Smooth muscle cell of the brain vasculature (primary cell): ENCODE measurements at regions not wholly inside any gene's neighbourhood (a gene's known extent, or its start where the extent isn't known, plus 50 kb on each side); places are given as distances from the start of the nearest gene placed in this dataset.
"Not testable (repeated sequence)": the region's sequence is repeated elsewhere in the genome, so short reads cannot be mapped to it uniquely, and the experiment has no call there.

Experiments used
- DNase-seq: peaks from one replicate; pipeline ENCODE4 v3.0.0-alpha.2; 2012; ENCODE audit warnings: low read depth, low spot score

DNA sequence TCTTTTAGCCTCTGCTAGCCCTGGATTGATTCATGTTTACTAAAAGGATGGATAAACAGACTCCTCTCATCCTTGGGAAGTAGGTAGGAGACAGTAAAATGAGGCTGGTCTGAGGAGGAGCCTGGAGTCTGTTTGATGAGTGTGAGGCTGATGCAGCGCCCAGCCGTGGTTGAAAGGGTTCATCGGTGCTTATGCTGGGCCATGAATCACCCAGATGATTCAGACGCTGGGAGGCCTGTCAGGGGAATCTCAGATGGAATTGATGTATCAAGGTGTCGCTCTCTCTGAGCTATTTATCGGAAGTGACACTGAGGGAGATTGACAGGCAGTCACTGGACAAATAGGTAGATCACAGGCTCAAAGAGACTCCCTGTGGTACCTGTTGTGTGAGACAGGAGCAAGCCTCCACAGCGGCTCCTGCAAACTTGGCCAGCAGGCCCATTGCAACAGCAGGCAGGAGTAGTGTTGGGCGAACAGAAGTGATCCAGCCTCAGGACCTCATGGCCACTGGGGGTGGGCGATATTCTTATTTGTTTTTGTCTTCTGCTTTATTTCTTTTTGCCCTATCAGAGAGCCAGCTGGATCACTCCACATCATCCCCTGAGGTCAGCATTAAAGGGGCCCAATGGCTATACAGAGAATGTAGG is 109.9 kb upstream of the CADM1 start:
- no peak for DNase-seq

DNA sequence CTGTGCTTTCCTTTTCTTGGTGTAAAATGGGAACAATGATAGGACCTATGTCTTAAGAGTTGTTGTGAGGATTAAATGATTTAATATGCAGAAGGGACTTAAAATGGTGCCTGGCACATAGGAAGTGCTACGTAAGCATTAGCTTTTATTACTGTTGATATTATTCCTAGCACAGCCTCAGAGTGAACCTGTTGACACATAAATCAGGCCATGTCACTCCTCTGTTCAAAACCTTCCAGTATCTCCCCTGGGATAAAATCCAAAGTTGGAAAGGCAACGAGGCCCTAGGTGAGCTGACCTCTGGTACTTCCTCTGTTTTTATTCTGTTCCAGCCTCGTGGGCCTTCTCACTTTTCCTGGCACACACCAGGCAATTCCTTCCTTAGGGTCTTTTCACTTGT is 108.8 kb upstream of the CADM1 start:
- no peak for DNase-seq

DNA sequence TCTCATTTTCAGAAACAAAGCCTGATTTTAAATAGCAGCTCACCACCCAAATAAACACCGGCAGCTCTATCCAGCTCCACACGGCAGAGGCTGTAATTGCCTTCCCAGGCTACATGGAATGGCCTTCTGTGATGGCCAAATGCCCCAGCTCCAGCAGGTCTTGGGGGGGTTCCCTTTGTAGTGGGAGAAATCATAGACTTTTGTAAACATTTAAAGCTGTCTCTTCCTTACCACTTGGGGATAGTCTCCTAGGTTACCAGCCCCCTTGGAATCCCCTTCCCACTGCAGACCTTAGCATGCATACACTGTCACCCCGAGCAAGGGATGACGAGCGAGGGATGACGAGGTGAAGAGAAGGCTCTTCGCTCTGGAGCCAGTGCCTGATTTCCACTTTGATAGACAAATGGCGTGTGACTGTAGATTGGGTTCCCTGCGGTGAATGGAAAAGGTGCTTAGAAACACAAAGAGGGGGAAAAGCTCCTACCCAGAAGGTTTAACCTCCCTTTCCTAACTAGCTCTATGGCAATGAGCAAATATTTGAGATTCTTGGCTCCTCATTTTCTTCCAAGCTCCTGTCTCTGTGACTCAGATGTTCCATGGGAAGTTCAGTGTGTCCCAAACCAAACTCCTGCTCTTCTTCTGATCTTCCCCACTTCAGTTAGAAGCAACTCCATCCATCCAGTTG is 108.0 kb upstream of the CADM1 start:
- no peak for DNase-seq

DNA sequence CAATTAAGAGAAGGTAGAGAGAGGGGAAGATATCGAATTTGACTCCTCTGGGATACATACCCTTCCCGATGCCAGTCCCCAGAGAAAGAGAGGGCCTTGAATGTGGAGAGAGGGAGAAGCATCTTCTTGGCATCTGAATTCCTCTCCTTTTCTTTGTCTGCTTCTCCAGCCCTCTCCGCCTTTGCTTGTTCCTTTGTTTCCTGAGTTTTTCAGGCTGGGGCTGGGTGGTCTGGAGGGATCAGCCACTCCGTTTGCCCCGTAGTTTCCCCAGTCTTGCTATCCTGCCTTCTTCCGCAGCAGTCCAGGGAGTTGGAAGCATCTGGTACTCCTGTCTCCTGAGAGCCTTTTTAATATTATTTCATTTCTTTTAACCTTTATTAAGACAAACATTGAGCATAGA is 107.1 kb upstream of the CADM1 start:
- no peak for DNase-seq

DNA sequence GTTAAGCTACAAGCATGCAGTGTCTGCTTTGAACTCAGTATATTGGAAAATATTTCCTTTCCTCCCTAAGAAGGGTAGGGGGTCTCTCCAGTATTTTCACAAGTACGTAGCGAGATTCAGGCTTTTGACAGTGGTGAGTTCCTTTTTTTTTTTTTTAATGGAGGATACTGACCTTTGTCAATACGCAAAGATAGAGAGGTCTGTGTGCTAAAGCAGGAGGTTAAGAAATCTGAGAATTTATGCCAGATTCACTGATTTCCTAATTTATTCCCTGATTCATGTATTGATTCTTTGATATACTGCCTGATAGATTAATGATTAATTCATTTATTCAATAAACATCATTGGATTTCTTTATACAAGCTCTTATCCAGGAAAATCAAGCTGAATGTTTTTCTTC is 106.7 kb upstream of the CADM1 start:
- no peak for DNase-seq

DNA sequence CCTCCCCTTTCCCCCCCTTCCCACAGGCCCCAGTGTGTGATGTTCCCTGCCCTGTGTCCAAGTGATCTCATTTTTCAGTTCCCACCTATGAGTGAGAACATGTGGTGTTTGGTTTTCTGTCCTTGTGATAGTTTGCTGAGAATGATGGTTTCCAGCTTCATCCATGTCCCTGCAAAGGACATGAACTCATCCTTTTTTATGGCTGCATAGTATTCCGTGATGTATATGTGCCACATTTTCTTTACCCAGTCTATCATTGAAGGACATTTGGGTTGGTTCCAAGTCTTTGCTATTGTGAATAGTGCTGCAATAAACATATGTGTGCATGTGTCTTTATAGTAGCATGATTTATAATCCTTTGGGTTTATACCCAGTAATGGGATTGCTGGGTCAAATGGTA is 106.0 kb upstream of the CADM1 start:
- DNase-seq: not testable (repeated sequence)

DNA sequence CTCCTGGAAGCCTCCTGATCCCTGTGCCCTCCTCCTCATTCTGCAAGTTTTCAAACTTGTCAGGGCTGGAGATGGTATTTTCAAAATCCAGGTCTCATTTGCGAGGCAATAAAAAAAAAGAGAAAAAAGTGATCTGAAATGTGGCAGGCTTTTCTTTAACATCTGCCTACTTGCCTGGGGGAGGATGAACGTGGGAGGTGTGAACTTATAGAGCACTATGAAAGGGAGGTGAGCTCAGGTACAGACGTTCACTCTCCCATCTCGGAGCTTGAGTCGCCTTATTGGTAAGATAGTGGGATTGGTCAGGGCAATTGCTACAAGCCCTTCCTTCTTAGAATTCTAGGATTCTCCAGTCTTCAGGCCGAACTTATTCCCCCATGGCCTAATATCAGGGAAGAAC is 104.8 kb upstream of the CADM1 start:
- DNase-seq: no peak

DNA sequence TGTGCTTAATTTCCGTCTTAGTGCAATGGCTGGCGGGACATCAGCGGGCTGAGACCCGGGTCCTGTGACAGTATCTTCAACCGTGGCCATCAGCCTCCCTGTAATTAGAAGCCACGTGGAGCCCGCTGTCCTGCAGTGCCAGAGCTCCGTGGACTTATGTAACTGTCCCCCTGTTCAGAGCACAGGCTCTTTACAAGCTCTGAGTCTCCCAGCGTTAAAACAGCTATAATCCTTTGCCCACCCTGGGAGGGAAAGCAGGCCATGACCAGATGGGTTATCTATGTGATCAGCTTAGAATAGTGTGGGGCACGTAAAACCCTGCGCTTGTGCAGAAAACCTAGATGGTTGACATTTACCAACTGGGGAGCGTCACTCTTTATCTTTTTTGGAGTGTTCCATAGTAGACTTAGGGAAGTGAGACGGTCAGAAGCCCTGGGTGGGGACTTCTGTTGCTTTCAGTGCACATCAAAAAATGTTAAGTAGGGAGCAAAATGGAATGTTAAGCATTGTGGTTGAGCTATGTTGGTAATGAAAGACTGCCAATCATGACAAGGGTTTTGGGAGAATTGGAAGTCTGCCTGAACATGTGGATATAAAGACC is 103.5 kb upstream of the CADM1 start:
- DNase-seq: no peak

DNA sequence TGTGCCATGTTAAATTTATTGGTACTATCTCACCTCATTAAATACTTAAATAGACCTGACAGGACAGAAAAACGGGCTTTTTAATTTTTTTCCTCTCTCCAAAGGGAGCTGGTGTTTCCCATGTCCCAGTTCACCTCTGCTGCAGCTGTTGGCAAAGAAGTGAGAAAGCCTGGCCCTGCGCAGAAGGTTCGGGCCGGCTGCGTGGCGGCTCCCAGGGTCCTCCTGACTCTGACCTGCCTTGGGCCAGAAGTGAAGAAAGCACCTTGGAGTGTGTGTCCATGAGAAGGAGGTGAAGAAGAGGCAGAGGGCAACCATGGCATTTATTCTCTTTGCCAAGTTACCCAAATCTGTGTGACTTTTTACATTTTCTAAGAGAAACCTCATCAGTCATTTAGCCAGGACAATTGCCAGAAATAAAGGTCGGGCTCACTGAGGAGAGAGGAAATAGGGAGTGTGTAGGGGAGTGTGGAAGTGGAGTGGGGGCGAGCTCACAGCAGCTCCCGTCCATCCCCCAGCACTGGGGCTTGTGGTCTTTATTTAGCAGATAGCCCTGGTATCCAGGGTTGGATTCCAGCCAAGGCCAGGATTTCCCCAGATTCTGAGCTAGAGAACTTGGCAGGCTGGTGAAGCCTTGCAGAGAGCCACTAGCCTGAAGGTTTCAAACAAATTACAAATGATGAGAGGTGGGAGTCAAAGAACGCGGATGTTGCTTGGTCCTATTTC is 102.4 kb upstream of the CADM1 start:
- DNase-seq: no peak

DNA sequence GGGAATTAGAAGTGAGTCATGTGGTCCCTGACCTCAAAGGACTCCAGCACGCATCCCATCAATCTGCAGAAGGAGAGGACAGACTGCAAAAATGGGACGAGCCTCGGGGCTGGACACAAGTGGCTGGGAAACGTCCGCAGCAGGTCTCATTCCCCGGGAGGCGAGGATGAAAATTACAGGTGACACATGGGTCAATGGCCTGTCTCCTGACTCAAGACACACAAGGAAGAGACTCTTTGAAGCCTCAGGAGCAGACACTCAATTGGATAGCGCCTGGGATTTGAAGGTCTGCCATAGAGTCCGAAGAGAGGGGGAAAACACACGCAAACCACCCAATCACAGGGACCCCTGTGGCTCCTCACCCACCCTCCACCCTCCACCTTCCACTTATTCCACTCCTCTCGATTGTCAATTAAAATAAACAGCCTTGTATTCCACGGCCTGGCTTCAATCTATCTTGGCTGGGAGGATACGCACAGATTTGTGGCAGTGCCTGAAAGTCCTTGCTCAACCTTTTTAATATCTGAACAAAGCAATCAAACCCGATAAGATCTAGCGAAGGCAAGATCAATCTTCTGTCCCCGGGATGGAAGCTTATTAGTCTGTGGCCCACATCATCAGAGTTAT is 101.8 kb upstream of the CADM1 start:
- no peak for DNase-seq

DNA sequence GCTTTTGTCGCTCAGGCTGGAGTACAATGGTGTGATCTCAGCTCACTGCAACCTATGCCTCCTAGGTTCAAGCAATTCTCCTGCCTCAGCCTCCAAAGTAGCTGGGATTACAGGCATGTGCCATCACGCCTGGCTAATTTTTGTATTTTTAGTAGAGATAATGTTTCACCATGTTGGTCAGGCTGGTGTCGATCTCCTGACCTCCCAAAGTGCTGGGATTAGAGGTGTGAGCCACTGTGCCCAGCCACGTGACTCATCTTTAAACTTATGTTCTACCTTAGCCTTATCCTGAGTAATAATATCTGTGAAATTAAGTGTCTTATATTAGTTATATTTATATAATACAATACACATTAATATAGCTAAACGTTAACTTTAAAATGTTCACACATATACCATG is 101.2 kb upstream of the CADM1 start:
- not testable (repeated sequence) for DNase-seq

DNA sequence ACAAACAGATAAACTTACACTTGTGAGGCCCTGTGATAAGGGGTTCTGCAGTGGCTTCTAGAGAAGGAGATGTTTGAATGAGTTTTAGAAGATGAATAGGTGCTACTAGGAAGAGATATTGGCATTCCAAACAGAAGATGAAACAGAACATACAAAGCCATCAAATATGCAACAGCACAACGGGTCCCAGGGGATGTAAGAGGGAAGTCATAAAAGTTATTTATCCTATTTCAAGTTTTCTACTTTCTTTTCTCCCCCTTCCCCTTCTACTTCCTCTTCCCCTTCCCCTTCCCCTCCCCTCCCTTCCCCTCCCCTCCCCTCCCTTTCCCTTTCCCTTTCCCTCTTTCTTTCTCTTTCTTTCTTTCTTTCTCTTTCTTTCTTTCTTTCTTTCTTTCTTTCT is 94.9 kb upstream of the CADM1 start:
- DNase-seq: no peak

DNA sequence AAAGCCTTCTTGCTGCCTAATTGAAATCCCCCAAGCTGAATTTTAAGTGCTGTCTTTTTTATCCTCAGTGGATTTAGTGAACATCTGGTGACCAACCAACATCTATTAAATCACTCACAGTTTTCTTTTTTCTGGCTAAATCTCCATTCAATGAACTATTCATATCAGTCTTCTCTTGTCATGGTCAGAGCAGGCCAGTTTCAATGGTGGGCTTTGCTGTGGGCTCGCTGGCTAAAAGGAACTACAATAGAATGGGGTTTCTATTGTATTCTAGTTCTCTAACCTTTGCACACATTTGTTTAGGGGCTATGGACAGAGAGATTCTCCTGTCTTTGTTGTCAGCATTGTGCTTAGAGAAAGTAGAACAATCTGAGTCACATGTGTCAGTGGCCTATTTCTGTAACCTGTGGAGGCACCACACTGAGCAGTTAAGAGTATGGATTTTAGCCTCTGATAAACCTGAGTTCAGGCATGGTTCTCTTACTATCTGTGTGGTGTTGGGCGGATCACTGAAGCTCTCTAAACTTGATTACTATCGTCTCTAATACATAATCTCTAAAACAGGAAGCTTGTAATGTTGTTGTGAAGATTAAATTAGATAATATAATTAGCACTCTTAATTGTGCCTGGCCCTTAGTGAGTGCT is 94.2 kb upstream of the CADM1 start:
- no peak for DNase-seq

DNA sequence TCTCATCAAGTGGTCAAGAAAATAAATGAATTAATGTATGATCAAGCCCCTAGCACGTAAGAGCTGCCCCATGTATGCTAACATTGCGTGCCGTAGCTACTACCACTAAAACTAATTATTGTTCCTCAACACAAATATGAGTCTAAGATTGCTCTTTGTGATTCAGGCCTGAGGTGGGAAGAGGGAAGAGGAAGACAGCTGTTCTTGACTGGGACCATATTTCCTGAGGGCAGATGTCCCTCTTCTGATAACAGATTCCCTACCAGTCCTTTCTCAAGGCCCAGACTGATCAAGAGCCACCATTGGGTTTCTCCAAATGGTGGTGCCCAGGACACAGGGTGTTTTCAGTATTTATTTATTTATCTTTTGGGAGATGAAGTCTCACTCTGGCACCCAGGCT is 87.2 kb upstream of the CADM1 start:
- DNase-seq: no peak

DNA sequence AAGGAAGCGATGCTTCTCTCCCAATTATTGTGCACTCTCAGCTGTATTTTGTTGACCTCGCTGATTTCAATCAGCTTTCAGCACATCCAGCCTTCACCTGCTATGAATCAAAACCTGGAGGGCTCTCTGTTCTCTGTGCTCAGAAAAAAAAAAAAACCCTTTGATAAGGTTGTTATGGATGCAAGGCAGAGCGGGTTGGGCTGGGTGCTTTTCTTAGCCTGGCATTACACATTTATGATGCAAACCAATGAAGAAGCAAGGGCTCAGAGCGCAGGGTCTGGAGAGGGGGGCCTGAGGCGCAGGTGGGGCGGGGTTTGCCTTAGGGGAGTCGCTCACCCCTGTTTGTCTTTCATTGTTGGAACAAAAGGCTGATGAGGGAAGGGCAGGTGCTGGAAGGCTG is 86.0 kb upstream of the CADM1 start:
- DNase-seq: no peak

DNA sequence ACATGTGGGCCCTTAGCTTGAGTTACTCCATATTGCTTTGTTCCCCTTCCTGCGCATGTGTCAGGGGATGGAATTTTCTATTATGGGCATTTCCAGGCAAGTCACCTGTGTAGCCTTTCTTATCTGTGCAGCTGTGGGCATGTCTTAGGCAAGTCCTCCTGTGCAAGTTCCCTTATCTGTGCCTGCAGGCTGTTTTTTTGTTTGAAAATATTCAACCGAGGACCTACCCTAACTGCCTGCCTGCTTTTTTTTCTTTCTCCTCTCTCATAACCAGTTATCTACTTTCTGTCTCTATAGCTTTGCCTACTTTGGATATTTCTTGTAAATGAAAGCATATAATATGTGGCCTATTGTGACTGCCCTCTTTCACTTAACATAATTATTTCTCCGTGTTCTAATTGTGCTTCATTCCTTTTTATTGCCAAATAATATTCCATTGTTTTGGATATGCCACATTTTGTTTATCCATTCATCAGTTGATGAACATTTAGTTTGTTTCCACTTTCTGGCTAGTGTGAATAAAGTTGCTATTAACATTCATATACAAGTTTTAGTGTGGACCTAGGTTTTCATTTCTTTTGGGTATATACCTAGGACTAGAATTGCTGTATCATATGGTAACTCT is 83.6 kb upstream of the CADM1 start:
- no peak for DNase-seq

DNA sequence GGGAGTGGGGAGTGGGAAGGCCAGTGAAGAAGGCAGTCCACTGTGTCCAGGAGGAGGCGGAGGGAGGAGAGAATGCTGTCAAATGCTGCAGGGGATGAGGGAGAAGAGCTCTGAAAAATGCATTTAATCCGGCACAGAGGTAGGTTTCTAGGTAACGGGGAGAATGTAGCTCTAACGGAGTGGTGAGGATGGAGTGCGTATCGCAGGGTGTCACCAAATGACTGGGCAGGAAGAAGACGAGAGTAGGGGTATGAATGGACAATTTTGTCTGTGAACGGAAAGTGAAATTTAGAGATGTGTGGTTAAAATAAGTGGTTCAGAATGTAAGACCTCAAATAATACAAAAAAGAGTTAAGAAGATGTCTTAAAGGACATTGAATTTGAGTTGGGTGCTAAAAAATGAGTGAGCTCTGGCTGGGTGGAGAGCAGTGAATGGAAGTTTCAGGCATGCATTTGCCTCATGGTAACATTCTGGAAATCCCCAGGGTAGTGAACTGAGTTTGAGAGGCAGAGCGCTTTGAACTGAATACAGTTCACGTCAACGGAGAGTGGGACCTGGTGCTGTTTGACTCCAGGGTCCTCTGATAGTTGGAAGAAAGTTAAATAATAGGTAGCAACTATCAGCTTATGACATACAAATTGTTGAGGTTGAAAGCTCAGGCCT is 81.3 kb upstream of the CADM1 start:
- DNase-seq: no peak

DNA sequence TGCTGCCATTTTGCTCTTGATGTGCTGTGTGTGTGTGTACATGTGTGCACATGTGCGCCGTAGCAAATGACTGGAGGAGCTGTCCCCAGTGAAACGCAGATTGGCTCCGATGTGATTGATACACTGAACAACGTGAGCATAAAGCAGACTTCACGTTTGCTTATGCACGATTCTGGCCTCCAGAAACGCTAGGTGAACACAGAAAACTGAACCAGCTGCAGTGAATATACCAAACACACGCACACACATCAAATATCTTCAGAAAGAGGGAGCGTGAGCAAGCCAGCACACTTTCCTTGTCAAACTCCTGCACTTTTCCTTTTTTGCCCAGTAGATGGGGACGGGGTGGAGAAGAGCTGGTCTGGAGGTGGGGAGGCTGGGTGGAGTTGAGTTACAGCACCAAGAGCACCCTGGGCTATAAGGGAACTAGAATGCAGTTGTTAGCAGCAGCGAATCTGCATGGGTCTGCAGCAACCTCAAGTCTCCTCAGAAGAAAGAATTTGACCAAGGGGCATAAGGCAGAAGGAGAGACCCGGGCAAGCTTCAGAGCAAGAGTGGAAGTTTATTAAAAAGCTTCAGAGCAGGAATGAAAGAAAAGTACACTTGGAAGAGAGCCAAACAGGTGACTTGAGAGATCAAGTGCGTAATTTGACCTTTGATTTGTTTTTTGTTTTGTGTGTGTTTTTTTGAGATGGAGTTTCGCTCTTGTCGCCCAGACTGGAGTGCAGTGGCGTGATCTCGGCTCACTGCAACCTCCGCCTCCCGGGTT is 77.8 kb upstream of the CADM1 start:
- DNase-seq: no peak

DNA sequence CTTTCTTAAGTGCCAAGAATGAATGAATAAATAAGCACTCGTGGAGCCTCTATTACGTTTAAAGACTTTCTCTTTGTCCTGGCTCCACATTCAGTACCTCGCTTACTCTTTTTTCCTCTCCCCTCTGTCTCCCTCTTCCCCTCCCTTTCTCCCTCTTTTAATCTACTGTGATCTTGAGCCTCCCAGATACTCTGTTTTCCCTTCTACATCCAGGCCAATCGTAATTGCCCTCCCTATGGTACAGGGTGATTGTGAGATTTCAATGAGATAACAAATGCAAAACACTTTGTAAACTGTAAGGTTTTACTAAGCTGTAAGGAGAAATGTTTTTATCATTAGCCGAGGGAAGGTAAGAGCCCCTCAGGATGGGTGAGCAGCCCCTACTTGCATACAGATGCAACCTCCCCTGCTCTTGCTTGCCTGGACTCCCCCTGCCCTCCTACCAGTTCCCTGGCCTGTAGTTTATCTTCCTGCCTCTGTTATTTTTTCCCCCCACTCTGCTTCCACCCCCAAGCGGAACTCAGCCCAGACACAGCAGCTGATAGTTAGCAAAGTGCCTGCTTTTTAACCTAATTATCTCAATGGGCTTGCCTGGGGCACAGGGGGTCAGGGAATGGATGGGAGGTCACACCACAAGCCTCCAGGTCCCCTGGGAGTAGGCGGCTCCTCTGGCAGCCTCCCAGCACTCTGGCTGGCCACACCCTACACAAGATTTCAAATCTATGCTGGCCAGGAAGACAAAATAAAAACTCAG is 76.9 kb upstream of the CADM1 start:
- no peak for DNase-seq
